Type B pancreatic cell (in vitro differentiated cells): ENCODE measurements at regions not wholly inside any gene's neighbourhood (a gene's known extent, or its start where the extent isn't known, plus 50 kb on each side); places are given as distances from the start of the nearest gene placed in this dataset.
"Not testable (repeated sequence)": the region's sequence is repeated elsewhere in the genome, so short reads cannot be mapped to it uniquely, and the experiment has no call there.

Source experiments
- DNase-seq: peaks from one replicate; pipeline ENCODE4 v3.0.0; 2021; ENCODE audit warnings: mixed read lengths; ENCODE audit not compliant: unreplicated experiment; ENCODE audit errors: extremely low spot score
- H3K27ac Mint-ChIP-seq: 2 replicates; pipeline ENCODE4 v1.8.0; 2021; ENCODE audit warnings: mild to moderate bottlenecking, mixed read lengths
- H3K27me3 Mint-ChIP-seq: 2 replicates; pipeline ENCODE4 v1.8.0; 2021; ENCODE audit warnings: mixed read lengths
- H3K36me3 Mint-ChIP-seq: 2 replicates; pipeline ENCODE4 v1.8.0; 2021; ENCODE audit warnings: mixed read lengths
- H3K4me1 Mint-ChIP-seq: one replicate; pipeline ENCODE4 v1.8.0; 2021; ENCODE audit warnings: mixed read lengths; ENCODE audit not compliant: unreplicated experiment
- H3K4me3 Mint-ChIP-seq: 2 replicates; pipeline ENCODE4 v1.8.0; 2021; ENCODE audit warnings: mild to moderate bottlenecking, mixed read lengths
- H3K9me3 Mint-ChIP-seq: 2 replicates; pipeline ENCODE4 v1.8.0; 2021; ENCODE audit warnings: mixed read lengths
- TF ChIP-seq, protein P1 (sequence below): fragments of 200-600 bp; sonication (generic); conservative IDR thresholded peaks from 2 replicates; pipeline ENCODE4 v1.5.0; 2021; ENCODE audit warnings: antibody characterized with exemption, mild to moderate bottlenecking

DNA sequence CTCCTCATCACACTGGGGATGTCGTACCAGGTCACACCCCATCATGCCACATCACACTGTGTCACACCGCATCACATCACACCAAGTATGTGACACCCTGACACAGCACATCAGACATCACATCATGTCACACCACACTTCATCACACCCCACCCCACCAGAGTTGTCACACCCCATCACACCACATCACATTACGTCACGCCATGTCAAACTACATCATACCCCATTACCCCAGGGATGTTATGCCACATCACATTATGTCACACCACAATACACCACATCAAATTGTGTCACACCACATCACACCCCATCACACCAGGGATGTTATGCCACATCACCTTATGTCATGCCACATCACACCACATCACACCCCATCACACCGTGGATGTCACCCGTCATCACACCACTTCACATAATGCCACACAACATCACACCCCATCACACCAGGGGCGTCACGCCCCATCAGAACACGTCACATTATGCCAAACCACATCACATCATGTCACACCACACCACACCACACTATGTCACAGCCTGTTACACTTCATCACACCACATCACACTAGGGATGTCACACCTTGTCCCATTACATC lies 133.6 kb downstream of the TMEM121 start:
- H3K4me3 Mint-ChIP-seq = no peak overlapping the region

DNA sequence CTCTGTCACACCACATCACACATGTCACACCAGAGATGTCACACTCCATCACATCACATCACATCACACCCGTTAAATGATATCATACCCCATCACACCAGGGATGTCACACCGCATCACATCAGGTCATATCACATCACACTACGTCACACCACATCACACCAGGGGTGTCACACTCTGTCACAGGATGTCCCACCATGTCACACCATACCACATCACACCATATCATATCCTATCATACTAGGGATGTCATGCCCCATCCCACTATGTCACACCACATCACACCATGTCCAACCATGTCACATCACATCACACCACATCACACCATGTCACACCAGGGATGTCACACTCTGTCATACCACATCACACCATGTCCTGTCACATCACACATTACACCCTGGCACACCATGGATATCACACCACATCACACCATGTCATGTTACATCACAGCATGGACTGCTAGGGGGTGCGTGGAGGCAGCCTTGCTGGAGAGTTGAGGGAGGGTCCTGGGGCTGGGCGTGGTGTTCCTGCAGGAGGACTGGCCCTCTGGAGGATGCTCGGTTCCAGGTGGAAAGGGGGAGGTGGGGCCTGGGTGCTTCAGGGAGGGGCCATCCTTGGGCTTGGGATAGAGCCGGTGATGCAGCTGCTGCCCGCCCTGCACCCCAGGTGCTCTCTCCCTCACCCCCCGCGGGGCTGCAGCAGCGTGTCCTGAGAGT lies 134.6 kb downstream of the TMEM121 start:
- H3K36me3 Mint-ChIP-seq = peaks cover 12% of the 10 kb centered on the region
- TF ChIP-seq, protein P1, sequence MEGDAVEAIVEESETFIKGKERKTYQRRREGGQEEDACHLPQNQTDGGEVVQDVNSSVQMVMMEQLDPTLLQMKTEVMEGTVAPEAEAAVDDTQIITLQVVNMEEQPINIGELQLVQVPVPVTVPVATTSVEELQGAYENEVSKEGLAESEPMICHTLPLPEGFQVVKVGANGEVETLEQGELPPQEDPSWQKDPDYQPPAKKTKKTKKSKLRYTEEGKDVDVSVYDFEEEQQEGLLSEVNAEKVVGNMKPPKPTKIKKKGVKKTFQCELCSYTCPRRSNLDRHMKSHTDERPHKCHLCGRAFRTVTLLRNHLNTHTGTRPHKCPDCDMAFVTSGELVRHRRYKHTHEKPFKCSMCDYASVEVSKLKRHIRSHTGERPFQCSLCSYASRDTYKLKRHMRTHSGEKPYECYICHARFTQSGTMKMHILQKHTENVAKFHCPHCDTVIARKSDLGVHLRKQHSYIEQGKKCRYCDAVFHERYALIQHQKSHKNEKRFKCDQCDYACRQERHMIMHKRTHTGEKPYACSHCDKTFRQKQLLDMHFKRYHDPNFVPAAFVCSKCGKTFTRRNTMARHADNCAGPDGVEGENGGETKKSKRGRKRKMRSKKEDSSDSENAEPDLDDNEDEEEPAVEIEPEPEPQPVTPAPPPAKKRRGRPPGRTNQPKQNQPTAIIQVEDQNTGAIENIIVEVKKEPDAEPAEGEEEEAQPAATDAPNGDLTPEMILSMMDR = no peak
- no peaks in the 10 kb centered on the region for H3K4me1 Mint-ChIP-seq
- no peak overlapping the region for H3K4me3 Mint-ChIP-seq
- H3K27me3 Mint-ChIP-seq = no peaks in the 10 kb centered on the region
- DNase-seq = no peak
- H3K9me3 Mint-ChIP-seq = peaks cover 18% of the 10 kb centered on the region
- no peak overlapping the region for H3K27ac Mint-ChIP-seq

More for the DNA sequence above, 133.6 kb downstream of the TMEM121 start:
- Mint-ChIP-seq H3K9me3 (peaks cover 18% of the 10 kb centered on the region), H3K36me3 (peaks cover 12% of the 10 kb centered on the region), H3K4me1 (no peaks in the 10 kb centered on the region), H3K27me3 (no peaks in the 10 kb centered on the region), H3K27ac (no peak overlapping the region)
- TF ChIP-seq, protein P1 = no peak
- DNase-seq = no peak

DNA sequence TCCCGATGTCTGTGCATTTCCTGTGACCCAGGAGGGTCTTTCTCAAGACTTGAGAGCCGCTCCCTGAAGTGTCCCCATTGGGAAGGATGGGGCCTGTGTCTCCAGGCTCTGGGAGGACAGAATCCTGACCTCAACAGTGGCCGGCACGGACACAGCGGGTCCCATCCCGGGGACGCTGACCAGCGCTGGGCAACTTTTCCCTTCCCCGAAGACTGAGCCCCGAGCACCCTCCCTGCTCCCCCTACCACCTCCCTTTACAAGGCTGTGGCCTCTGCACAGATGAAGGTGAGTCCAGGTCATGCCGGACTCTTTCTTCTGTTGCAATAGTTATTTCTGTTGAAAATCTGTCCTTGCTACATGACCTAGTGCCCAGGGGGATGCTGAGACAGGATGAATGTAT lies 135.7 kb downstream of the TMEM121 start:
- peaks cover 18% of the 10 kb centered on the region for H3K9me3 Mint-ChIP-seq
- H3K27me3 Mint-ChIP-seq, H3K27ac Mint-ChIP-seq, H3K4me3 Mint-ChIP-seq, H3K4me1 Mint-ChIP-seq, DNase-seq: not testable (repeated sequence)
- peaks cover 12% of the 10 kb centered on the region for H3K36me3 Mint-ChIP-seq

DNA sequence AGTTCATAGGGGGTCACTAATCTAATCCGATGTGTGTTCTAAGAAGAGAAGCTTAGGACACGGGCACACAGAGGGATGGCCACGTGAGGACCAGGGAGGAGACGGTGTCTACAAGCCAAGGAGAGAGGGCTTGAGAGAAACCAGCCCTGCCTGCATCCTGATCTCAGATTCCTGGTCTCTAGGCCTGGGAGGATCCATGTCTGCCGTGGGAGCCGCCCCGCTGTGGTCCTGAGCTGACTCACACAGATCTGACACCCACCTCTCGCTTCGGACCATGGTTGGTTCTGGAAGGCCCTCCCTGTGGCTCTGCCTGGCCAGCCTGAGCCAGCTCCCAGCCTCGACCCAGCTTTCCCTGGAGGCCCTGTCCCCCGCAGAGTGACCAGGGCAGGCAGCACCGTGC lies 136.2 kb downstream of the TMEM121 start:
- H3K4me1 Mint-ChIP-seq, H3K27me3 Mint-ChIP-seq, H3K27ac Mint-ChIP-seq, DNase-seq, H3K4me3 Mint-ChIP-seq: not testable (repeated sequence)
- Mint-ChIP-seq H3K9me3 (peaks cover 15% of the 10 kb centered on the region), H3K36me3 (peaks cover 12% of the 10 kb centered on the region)

DNA sequence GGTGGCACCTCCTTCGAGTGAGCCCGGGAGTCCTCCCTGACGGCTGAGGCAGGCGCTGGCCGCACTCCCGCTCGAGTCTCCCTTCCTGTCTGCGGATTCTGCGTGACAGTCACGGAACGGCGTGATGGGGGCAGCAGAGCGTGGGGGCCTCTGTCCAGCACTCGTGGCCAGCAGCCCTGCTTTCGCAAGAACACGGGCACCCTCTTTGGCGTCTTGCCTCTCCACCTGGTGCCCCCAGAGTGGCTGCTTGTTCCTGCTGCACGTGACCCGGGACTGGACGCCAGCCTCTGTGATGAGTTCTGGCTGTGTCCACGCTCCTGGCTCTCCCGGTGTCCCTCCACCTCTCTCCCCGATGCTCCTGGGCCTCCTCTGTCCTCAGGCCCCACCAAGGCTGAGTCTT lies 136.9 kb downstream of the TMEM121 start:
- peaks cover 15% of the 10 kb centered on the region for H3K9me3 Mint-ChIP-seq
- H3K4me1 Mint-ChIP-seq, H3K4me3 Mint-ChIP-seq, H3K27ac Mint-ChIP-seq, DNase-seq, H3K27me3 Mint-ChIP-seq: not testable (repeated sequence)
- H3K36me3 Mint-ChIP-seq = peaks cover 12% of the 10 kb centered on the region

- H3K36me3 Mint-ChIP-seq = peaks cover 12% of the 10 kb centered on the region
- DNase-seq, H3K27me3 Mint-ChIP-seq, H3K27ac Mint-ChIP-seq, H3K4me3 Mint-ChIP-seq, H3K4me1 Mint-ChIP-seq: not testable (repeated sequence)
- H3K9me3 Mint-ChIP-seq = peaks cover 15% of the 10 kb centered on the region
Observed at GRCh38 chr14:105663818-105664596, 137.6 kb downstream of the TMEM121 start.

DNA sequence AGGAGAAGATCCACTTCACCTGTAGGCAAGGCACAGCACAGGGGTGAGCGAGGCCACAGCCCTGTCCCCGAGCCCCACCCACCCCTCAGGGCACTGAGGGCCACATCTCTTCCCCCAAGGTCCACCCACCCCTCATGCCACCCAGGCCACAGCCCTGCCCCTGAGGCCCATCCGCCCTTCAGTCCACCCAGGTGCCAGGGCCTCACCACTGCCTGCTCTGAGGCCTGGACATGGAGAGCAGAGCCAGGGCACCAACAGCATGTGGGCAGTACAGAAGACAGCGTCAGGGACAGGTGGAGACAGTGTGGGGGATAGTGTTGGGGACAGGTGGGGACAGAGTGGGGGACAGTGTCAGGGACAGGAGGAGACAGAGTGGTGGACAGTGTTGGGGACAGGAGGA lies 138.3 kb downstream of the TMEM121 start:
- Mint-ChIP-seq H3K4me1 (no peaks in the 10 kb centered on the region), H3K36me3 (peaks cover 12% of the 10 kb centered on the region), H3K4me3 (no peak overlapping the region), H3K27me3 (no peaks in the 10 kb centered on the region), H3K9me3 (peaks cover 15% of the 10 kb centered on the region), H3K27ac (no peak overlapping the region)
- no peak for DNase-seq
- TF ChIP-seq, protein P1 = no peak
